GM12873 (cell line): ENCODE measurements at regions not wholly inside any gene's neighbourhood (a gene's known extent, or its start where the extent isn't known, plus 50 kb on each side); places are given as distances from the start of the nearest gene placed in this dataset.

Experiments
- CTCF ChIP-seq: IDR thresholded peaks from 2 replicates; pipeline ENCODE4 v1.5.1; 2012; ENCODE audit warnings: low read depth, mild to moderate bottlenecking, moderate library complexity, low read length, control low read depth; ENCODE audit not compliant: insufficient read depth; ENCODE audit errors: missing control alignments

GRCh38 chr13:69363360-69363759 lies 744.3 kb upstream of the ATXN8OS start:
- no peak for TF ChIP-seq CTCF

GRCh38 chr13:69331245-69331644 lies 776.4 kb upstream of the ATXN8OS start:
- TF ChIP-seq CTCF: no peak

- TF ChIP-seq CTCF: no peak
Observed at GRCh38 chr13:69324090-69324886, 783.3 kb upstream of the ATXN8OS start.

- no peak for TF ChIP-seq CTCF
Observed at GRCh38 chr13:69319656-69320055, 788.0 kb upstream of the ATXN8OS start.

GRCh38 chr13:69315039-69315438 lies 792.6 kb upstream of the ATXN8OS start:
- TF ChIP-seq CTCF: no peak

GRCh38 chr13:69306766-69307165 lies 800.9 kb upstream of the ATXN8OS start:
- no peak for TF ChIP-seq CTCF

GRCh38 chr13:69300131-69300530 lies 807.5 kb upstream of the ATXN8OS start:
- no peak for TF ChIP-seq CTCF
